ENCODE measurements at regions not wholly inside any gene's neighbourhood (a gene's known extent, or its start where the extent isn't known, plus 50 kb on each side); places are given as distances from the start of the nearest gene placed in this dataset.

DNA sequence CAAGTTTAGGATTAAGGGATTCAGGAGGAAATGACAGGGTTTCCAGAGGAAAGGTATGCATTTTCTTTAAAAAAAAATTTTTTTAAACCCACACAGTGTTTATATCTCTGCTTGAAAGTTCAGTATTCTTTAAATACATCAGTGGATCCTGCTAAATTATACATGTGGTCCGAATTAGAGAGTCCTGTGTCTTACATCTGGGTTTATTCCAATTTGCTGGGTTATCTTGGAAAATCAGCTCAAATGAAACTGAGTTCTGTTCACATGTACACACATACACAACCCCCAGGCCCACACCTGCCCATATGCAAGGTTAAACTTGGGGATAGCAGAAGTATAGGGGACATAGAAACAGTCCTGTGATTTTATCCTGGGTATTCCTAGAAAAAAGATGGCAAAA is 493.7 kb downstream of the ZNF608 start:
- TF ChIP-seq, protein P1, sequence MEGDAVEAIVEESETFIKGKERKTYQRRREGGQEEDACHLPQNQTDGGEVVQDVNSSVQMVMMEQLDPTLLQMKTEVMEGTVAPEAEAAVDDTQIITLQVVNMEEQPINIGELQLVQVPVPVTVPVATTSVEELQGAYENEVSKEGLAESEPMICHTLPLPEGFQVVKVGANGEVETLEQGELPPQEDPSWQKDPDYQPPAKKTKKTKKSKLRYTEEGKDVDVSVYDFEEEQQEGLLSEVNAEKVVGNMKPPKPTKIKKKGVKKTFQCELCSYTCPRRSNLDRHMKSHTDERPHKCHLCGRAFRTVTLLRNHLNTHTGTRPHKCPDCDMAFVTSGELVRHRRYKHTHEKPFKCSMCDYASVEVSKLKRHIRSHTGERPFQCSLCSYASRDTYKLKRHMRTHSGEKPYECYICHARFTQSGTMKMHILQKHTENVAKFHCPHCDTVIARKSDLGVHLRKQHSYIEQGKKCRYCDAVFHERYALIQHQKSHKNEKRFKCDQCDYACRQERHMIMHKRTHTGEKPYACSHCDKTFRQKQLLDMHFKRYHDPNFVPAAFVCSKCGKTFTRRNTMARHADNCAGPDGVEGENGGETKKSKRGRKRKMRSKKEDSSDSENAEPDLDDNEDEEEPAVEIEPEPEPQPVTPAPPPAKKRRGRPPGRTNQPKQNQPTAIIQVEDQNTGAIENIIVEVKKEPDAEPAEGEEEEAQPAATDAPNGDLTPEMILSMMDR (IDR thresholded peaks at IDR 0.05): no peak
- no peak for TF ChIP-seq ZFX (IDR thresholded peaks at IDR 0.05; ENCODE audit: borderline replicate concordance)

Measured in 22Rv1 (cell line).